ENCODE measurements at regions not wholly inside any gene's neighbourhood (a gene's known extent, or its start where the extent isn't known, plus 50 kb on each side); places are given as distances from the start of the nearest gene placed in this dataset.

DNA sequence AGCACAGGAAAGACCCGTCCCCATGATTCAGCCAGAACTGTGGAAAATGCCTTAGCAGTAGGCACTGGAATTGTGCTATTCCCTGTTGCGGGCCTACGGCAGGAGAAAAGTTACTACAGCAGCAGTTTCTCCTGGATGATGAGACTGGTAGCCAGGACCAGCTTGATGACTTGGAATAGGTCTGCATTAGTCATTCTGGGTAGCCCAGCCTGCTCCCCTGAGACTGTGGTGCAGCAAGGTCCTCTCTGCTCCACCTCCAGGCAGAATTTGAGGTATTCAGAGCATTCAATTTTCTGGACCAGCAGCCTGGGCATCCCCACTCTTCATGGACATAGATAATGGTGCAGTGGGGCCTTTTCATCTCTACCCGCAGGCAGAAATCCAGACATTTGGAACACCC, 490.0 kb downstream of the SH2D4B start:
- no peak for DNase-seq

DNA sequence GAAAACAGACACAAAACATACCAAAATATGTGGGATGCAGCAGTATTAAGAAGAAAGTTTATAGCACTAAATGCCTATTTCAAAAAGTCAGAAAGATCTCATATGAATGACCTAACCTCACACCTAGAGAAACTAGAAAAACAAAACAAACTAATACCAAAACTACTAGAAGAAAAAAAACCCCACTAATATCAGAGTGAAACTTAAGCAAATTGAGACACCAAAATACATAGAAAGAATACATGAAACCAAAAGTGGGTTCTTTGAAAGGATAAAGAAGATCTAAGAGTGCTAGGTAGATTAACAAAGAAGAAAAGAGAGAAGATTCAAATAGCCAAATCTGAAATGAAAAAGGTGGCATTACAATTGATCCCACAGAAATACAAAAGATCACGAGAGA, 494.1 kb downstream of the SH2D4B start:
- DNase-seq, result no peak

DNA sequence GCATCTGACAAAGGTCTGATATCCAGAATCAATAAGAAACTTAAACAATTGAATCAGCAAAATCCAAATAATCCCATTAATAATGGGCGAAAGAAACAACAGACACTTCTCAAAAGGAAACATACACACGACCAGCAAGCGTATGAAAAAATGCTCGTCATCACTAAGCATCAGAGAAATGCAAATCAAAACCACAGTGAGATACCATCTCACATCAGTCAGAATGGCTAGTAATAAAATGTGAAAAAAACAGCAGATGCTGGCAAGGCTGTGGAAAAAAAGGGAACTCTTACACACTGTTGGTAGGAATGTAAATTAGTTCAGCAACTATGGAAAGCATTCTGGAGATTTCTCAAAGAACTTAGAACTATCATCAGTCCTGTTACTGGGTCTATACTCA, 496.7 kb downstream of the SH2D4B start:
- no peak for DNase-seq

DNA sequence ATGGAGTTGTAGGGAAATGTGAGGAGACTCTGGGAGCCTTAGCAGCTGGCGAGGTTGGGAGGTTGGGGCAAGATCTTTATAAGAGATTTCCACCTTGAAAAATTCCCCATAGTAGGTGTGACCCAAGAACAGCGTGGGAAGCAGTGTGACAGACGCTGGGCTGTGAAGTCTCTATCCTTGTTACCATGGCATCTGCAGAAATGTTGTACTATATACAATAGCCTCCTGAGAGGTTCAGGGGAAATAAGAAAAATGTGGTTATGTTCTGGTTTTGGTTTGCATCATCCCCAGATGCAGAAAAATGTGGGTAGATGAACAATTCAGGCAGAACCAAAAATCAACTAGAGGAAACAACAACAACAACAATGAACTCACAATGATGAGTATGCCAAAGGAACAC, 498.6 kb downstream of the SH2D4B start:
- no peak for DNase-seq

DNA sequence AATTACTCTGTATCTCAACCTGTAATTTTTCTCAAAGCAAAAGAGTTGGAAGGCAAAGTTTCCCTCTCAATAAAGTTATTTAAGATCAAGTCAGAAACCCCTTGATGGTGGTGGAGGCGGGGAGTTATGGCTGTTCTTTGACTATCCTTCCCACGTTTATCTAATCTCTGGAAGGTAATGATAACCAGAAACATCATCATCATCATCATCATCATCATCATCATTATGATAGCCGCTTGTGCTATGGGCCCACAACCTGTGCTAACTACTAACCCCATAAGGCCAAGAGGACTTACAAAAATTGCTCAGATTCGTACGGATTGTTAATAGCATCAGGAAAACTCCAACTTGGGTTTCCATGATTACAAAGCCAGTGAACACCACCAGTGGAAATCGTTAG, 502.3 kb downstream of the SH2D4B start:
- no peak for DNase-seq

DNA sequence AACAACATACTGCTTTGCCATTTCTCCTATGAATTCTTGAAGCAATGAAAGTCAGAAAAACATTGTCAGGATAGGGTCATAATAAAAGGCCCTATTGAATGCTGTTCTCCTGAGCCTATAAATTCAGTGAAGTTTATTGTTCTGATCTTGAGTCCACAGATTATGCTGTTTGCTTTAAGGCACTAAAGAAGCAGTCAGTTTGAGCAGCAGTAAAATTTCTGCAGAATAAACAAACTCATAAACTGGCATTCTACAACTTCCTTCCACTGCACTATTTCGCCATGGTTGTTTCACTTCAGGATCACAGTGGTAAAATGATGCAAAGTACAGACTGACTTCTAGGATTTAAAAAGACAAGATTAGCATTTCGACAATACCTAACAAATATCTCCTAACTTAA, 503.2 kb downstream of the SH2D4B start:
- DNase-seq, result no peak

DNA sequence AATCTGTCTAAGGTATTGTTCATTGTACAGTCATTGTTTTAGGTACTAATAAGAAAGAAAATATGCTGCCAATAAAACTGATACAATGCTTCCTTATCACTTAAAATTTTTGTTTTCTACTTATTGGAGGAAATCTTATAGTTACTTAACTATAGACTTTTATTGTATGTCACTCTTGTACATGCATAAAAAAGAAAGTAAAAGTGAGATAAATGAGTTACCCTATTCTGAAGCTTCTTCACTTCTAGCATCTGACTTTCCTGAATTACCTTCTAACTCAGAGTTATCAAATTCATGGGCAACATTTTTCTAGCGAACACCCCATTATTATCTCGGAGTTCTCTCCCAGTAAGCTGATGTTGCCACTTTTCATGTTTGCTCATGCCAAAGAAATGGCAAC, 504.9 kb downstream of the SH2D4B start:
- no peak for DNase-seq

DNA sequence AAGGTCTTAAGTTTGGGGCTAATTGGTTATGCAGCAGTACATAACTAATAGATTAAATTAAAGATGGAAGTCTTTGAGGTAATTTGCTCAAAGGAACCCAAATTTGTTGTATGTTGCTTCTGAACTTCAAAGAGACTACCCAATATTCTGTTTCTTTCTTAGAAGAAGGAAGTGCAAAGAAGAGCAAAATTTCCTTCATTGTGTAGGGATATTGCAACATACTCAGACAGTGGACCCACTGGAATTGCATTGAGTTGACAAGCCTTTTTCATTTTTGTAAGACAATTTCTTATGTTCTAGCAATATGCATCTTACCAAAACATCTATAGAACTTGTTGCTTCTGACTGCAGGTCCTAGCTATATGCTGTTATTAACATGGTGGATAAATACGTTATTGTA, 527.8 kb downstream of the SH2D4B start:
- no peak for DNase-seq

DNA sequence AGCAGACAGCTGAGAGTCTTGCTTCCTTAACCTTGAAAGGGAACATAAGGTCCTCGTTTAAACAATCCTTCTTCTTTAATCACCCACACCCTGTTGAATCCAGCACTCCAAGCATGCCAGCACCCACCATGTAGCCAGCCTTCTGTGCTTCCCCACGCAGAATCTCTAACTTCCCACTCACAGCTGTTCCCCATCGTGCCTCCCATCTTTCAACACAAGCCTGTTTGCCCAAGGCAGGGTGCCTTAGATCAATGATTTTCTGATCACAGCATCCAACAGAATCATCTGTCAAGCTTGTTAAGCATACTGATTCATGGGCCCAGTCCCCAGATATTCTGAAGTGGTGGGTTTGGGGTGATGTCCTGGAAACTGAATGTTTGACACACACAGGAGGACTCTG, 530.8 kb downstream of the SH2D4B start:
- no peak for DNase-seq

DNA sequence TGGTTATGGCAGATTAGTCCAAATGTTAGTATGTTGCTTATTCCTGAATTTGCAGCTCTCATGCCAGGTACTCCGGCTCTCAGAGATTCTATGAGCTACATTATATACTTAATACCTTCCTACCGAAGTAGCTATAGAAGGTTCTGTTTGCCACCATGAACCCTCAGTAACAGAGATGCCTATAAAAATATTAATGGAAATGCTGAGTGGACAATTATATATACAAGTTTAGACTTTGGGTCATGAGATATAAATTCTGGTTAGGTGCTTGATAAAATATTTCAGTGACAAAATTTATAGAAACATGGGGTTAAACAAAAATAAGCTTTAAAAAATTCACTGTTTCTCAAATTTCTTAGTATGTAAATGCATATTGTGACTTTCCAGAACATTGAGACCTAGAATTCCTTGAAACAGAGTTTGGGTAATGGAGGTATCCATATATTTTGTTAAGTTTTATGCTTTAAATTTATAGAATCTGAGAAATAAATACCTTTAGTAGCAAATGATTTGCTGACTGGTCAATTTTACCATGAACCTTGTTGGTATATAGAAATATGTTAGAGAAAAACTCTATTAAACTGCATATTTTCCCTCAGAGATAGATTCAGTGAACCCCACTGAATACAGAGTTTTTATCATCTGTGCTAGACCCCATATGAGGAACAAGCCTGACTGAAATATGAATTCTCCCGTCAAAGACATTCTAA, 533.5 kb downstream of the SH2D4B start:
- no peak for DNase-seq

DNA sequence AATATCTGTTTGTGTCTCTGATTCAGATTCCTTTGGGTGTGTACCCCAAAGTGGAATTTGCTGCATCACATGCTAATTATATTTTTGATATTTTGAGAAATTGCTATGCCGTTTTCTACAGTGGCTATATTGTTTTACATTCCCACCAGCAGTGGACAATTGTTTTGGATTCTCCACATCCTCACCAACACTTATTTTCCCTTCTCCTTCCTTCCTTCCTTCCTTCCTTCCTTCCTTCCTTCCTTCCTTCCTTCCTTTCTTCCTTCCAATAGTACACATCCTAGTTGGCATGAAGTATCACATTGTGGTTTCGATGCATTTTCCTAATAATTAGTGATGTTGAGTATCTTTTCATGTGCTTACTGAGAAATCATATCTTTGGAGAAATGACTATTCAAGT, 535.5 kb downstream of the SH2D4B start:
- no peak for DNase-seq

DNA sequence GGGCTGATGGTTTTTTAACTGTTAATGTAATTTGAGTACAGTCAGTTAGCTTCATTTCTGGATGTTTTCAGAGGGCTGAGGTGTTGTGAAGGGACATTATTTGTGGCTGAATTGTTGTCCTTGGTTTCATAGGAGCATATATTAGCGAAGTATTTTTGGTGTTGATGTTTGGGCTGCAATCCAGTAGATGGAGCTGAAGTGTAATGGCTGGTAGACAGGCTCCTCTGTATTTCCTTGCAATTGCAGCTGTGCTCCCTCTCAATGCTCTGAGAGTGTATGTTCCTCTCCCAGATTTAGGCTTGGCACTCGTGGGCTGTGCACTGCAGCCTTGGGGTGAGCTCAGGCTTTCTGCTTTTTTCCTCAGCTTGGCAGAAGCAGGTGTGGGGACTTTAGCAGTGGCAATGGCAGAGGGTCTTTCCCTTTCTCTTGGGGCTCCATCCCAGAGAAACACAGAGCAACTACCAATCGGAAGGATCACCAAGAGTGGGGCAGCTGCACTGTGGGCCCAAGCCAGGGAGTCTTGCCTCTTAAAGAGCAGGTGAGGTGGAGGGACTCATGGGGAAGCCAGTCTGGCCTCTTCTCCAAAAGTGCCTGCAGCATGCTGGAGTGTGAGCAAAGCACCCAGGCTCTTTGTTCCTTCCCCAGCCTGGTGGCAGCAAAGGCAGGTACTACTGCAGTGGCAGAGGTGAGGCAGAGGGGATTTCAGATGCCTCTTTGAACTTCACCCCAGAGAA, 544.4 kb downstream of the SH2D4B start:
- DNase-seq, result no peak

DNA sequence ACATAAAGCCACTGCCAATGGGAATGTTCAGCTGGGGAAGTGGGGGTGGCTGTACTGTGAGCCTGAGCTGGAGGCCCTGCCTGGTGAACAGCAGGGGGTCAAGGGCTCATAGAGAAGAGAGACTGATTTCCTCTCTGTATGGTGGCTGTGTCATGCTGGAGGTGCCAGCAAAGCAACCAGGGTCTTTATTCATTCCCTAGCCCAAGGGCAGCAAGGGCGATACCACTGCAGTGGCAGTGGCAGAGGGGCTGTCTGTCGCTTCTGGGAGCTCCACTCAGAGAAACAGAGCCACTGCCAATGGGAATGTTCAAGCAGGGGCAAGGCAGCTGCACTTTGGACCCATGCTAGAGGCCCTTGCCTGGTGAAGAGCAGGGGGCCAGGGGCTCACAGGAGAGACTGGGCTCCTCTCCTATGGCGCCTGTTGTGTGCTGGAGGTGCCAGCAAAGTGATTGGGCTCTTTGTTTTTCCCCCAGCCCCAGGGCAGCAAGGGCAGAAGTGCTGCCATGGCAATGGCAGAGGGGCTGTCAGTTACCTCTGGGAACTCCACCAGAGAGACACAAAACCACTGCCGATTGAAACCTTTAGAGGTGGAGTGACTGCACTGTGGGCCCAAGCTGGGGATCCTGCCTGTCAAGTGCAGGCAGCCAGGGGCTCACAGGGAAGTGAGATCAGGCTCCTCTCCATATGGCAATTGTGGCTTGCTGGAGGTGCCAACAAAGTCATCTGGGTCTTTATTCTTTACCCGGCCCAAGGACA, 545.1 kb downstream of the SH2D4B start:
- DNase-seq, result no peak

DNA sequence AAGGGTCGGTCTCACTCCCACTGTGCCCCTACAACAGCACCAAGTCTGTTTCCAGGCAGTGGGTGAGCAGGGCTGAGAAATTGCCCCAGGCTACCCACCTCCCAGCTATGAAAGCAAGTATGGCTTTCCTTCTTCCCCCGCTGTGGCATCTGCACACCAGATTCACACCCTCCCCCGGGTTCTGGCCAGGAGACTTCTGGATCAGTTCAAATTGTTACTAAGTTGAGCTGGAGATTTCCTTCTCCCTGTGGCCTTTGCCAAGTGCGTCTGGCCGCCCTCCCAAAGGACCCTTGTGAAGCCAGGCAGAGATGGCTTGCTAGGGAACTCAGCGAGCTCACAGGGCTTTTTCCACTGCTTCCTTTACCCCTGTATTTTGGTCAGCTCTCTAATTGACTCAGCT, 555.4 kb downstream of the SH2D4B start:
- DNase-seq, result no peak

DNA sequence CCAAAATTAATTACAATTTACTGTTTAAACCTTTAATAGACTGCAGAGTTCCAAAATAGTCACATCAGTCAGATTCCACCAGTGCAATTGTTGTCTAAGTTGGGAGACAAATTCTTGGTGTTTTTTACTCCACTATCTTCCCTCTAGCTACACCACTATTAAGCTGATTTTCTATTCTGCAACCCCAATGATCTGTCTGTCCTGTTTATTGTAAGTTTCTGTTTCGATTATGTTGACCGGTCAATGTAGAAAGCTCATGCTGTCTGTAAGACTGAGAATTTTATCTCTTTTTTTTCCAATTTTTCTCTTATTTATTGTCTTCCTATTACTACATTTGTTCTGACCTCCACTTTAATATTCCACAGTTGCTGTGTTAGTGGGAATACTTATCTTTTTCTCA, 557.5 kb downstream of the SH2D4B start:
- DNase-seq, result no peak

DNA sequence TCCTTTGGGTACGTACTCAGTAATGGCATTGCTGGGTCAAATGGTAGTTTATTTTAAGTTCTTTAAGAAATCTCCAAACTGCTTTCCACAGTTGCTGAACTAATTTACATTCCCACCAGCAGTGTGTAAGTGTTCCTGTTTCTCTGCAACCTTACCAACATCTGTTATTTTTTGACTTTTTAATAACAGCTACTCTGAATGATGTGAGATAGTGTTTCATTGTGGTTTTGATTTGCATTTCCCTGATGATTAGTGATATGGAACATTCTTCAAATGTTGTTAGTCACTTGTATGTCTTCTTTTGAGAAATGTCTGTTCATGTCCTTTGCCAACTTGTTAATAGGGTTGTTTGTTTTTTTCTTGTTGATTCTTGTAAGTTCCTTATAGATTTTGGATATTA, 558.9 kb downstream of the SH2D4B start:
- DNase-seq, result no peak

DNA sequence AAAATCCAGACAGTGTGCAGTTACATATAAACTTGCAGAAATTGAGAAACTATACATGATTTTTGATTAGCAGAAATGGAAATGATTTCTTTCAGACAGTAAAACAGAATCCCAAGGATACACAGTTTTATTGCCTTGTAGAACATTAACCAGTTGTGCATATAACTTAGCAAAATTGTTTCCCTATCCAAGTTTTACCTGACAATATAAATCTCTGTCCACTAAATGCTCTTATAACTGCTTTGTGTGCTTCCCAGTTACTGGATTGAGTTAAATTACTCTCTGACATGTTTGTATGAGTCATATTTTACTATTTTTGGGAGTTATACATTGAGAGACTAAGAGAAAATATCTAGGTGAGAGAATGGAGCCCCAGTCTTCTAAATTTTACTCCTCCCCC, 563.4 kb downstream of the SH2D4B start:
- no peak for DNase-seq

DNA sequence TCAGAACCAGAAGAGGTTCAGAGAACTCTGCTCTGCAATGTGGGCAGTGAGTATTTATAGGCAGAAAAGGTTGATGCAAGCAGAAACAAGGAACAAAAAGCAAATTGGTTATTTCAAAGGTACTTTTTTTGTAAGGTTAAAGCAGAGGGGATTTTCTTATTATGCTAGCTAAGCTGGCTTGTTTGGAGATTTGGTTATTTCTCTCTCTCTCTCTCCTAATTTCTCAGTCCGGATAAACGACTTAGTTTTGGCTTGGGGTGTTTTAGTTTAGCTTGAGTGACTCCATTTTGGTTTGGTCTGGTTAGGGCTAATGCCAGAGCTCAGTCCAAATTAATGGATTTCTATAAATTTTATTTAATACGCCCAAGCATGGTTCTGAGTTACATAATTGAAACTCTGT, 566.8 kb downstream of the SH2D4B start:
- no peak for DNase-seq

DNA sequence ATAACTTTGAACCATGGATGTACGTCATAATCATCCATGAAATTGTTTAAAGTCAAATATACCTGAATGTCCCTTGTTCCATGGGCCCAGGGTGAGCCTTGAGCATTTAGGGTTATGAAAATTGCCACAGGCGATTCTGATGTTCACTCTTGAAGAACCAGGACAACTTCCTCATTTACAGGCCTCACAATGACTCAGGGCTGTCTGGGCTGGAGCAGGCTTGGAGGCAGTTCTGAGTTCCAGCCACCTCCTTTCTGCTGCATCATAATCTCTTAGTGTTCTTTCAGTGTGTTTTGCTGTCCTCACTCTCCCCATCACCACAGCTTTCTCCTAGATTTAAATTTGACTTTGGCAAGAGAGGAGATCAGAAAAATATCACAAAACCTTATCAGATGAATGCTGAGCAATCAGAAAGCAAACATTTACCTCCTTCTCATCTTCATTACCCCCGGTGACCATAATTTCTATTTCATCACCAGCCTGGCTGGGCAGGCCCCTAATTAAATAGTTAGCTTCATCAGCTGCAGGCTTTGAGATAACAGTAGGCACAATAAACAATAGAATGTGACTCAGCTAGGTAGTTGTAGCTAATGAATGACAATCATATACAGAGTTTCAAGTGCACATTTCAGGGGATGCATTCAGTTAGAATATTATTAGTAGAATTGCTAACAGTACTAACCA, 571.0 kb downstream of the SH2D4B start:
- no peak for DNase-seq

DNA sequence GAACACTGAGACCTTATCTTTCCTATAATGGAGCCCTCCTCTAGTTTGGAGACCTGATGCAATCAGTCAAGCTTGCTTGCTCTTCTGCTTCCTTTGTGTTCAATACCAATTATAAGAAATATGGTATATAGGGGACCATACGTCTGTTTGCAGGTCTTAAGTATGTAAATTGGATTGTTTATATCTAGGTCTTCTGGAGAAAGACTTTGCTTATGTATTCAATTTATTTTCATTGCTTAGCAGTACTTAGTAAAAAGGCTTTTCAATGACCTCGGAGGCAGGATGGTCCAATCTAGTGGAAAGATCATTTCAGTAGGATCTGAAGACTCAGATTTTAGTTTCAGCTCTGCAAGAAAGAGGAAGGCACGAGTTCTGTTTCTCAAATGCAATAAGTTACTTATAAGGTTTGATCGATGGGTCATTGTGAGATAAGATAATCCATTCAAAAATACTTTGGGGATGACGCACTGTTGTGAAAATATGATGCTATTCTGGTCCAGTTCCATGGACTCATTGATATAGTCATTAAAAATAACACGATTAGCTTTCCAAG, 571.6 kb downstream of the SH2D4B start:
- no peak for DNase-seq

DNA sequence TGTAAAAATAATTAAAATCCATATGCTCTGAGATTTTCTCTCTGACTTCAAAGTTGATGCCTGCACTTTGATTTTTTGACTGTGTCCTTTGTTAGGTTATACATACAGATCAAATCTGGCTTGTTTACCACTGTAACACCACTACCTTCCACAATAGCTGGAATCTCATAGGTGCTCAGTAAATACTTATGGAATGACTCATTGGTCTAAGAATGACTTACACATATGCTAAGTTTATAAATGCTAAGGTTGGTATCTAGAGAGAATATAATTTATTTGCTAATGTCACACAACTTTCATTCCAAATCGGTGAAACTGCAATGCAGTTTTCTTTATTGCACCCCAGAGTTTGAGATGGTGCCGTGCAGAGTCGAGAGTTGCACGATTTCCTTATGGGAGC, 578.5 kb downstream of the SH2D4B start:
- DNase-seq, result no peak

DNA sequence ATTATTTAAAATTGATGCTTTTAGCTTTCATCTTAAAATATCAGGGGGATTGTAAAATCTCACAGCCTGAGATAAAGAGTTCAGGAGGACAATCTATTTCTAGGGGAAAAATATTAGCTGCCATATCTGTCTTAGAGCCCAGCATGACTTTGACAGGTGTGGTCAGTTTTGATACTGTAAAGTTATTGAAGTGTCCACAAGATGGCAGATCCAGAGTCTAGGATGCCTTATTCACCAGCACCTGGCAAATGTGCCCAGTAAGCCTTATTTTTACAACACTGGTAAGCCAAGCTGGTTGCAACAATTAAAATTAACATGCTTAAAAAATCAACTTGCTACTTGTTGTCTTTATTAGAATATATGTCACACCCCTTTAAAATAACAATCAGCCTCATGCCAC, 579.3 kb downstream of the SH2D4B start:
- no peak for DNase-seq

DNA sequence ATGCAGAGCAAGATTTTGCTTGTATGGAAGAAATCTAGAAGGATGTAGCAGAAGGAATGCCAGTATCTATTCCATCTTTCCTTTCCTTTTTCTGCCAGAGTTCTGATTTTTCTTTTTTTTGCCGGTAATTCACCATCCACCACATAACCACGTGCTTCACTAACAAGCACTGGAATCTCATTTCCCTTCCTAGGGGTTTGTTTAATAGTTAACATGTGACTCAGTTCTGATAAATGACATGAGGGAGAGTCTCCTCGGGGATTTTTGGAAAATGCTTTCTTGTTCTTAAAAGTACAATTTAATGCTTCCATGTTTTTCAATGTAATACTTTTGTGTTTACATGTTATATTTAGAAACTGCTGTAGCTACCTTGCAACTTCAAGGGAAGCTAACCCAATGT, 590.2 kb downstream of the SH2D4B start:
- no peak for DNase-seq
